Prostate gland (tissue), 2 donors: ENCODE measurements at regions not wholly inside any gene's neighbourhood (a gene's known extent, or its start where the extent isn't known, plus 50 kb on each side); places are given as distances from the start of the nearest gene placed in this dataset.

Source experiments
- DNase-seq: peaks from one replicate; pipeline ENCODE4 v3.0.0-alpha.2; 2019; ENCODE audit warnings: low spot score
- H3K27ac ChIP-seq, 2 donors: fragments of 200-600 bp; sonication (generic); 2 replicates each; pipeline ENCODE4 v1.5.1; 2017 to 2019
- H3K27me3 ChIP-seq: fragments of 200-600 bp; sonication (generic); replicated peaks from 2 replicates; pipeline ENCODE4 v1.5.1; 2019; ENCODE audit not compliant: insufficient read depth
- H3K36me3 ChIP-seq, 2 donors: fragments of 200-600 bp; sonication (generic); 1 replicate in 1 of 2; 2 replicates in 1 of 2; pipeline versions ENCODE4 v1.5.1 to v1.8.1; 2017 to 2019
- H3K4me1 ChIP-seq: fragments of 200-600 bp; sonication (generic); replicated peaks from 2 replicates; pipeline ENCODE4 v1.5.1; 2019
- H3K4me3 ChIP-seq, 2 donors: fragments of 200-600 bp; sonication (generic); 2 replicates each; pipeline ENCODE4 v1.5.1; 2017 to 2019
- H3K9me3 ChIP-seq: fragments of 200-600 bp; sonication (generic); 2 replicates; pipeline ENCODE4 v1.5.1; 2017
- POLR2A ChIP-seq: fragments of 450-650 bp; IDR thresholded peaks from one replicate; pipeline ENCODE4 v1.6.1; 2016; ENCODE audit warnings: antibody characterized with exemption, mild to moderate bottlenecking
- POLR2AphosphoS5 ChIP-seq: sonication (generic); formaldehyde crosslinking; IDR thresholded peaks from one replicate; pipeline ENCODE4 v1.6.1; 2017; ENCODE audit warnings: antibody characterized with exemption
- WGBS: methylation state at CpG from one replicate; pipeline ENCODE4 v1.1.5; 2018; 5-methylcytosine and 5-hydroxymethylcytosine counted together
- intact Hi-C: fragments of 100-400 bp; cut with DNase I; formaldehyde crosslinking; loops from one replicate; pipeline ENCODE4 v1.14.2; 2022
- TF ChIP-seq, protein P1 (sequence below), 4 experiments: fragments of 200-600 bp in 2 of 4; fragments of 450-650 bp in 2 of 4; sonication (generic) in 2 of 4; IDR thresholded peaks; 1 replicate in 3 of 4; 2 replicates in 1 of 4; pipeline ENCODE4 v1.5.1; 2016 to 2019; ENCODE audit warnings: antibody characterized with exemption in 4 of 4, mild to moderate bottlenecking in 2 of 4, moderate library complexity in 2 of 4

GRCh38 chr1:199151634-199152425 lies 513.0 kb downstream of the PTPRC start:
- no peak for DNase-seq
- WGBS: 72% methylated on average over 6 of the region's 6 CpGs
- intact Hi-C loops: no loop called here
- Histone ChIP-seq H3K9me3 (no peaks in the 10 kb centered on the region), H3K4me1 (no peaks in the 10 kb centered on the region), H3K36me3 (no peaks in the 10 kb centered on the region), H3K4me3 (no peak overlapping the region), H3K27me3 (no peaks in the 10 kb centered on the region), H3K27ac (no peak overlapping the region)
- TF ChIP-seq POLR2AphosphoS5 (no peak), POLR2A (no peak)
- TF ChIP-seq, protein P1, sequence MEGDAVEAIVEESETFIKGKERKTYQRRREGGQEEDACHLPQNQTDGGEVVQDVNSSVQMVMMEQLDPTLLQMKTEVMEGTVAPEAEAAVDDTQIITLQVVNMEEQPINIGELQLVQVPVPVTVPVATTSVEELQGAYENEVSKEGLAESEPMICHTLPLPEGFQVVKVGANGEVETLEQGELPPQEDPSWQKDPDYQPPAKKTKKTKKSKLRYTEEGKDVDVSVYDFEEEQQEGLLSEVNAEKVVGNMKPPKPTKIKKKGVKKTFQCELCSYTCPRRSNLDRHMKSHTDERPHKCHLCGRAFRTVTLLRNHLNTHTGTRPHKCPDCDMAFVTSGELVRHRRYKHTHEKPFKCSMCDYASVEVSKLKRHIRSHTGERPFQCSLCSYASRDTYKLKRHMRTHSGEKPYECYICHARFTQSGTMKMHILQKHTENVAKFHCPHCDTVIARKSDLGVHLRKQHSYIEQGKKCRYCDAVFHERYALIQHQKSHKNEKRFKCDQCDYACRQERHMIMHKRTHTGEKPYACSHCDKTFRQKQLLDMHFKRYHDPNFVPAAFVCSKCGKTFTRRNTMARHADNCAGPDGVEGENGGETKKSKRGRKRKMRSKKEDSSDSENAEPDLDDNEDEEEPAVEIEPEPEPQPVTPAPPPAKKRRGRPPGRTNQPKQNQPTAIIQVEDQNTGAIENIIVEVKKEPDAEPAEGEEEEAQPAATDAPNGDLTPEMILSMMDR (IDR thresholded peaks at IDR 0.05): no peak

- 58% methylated on average over 4 of the region's 4 CpGs for WGBS
- no peaks in the 10 kb centered on the region for H3K27me3 ChIP-seq
- no peaks in the 10 kb centered on the region for H3K36me3 ChIP-seq
- no peaks in the 10 kb centered on the region for H3K9me3 ChIP-seq
- TF ChIP-seq POLR2AphosphoS5 (no peak), POLR2A (no peak)
- TF ChIP-seq, protein P1 (IDR thresholded peaks at IDR 0.05): no peak
- intact Hi-C loops: no loop called here
- no peaks in the 10 kb centered on the region for H3K4me1 ChIP-seq
- DNase-seq: no peak
- no peak overlapping the region for H3K4me3 ChIP-seq
- no peak overlapping the region for H3K27ac ChIP-seq
Measured at GRCh38 chr1:199152676-199153075, 513.8 kb downstream of the PTPRC start.

GRCh38 chr1:199155166-199156019 lies 516.6 kb downstream of the PTPRC start:
- Histone ChIP-seq H3K36me3 (no peaks in the 10 kb centered on the region), H3K4me1 (no peaks in the 10 kb centered on the region), H3K27me3 (no peaks in the 10 kb centered on the region), H3K27ac (no peak overlapping the region), H3K4me3 (no peak overlapping the region), H3K9me3 (no peaks in the 10 kb centered on the region)
- TF ChIP-seq, protein P1 (IDR thresholded peaks at IDR 0.05): no peak
- no peak for TF ChIP-seq POLR2A
- no peak for TF ChIP-seq POLR2AphosphoS5
- WGBS: 83% methylated on average over 3 of the region's 3 CpGs
- DNase-seq: no peak
- intact Hi-C loops: no loop called here

DNA sequence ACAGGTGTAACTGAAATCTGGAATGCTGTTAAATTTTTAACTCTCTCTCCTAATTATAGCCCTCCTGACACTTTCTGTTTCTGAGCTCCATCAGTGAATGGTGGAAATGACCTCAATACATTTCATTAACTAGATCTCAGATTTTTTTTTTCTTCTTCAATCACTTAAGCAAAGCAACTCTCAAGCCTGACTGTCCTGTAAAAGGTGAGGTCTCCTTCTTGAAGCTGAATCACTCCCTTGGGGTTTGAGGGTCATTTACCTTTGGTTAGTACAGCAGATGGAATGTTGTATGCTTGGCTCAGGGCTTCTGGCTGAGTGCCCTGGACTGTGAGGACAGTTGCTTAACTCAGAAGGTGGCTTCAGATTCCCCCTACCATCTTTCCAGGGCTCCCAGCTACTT lies 518.7 kb downstream of the PTPRC start:
- Histone ChIP-seq H3K4me1 (no peaks in the 10 kb centered on the region), H3K27me3 (no peaks in the 10 kb centered on the region), H3K36me3 (no peaks in the 10 kb centered on the region), H3K9me3 (no peaks in the 10 kb centered on the region), H3K27ac (no peak overlapping the region), H3K4me3 (no peak overlapping the region)
- TF ChIP-seq POLR2AphosphoS5: no peak
- no peak for TF ChIP-seq POLR2A
- TF ChIP-seq, protein P1 (IDR thresholded peaks at IDR 0.05): no peak
- no peak for DNase-seq
- intact Hi-C loops: no loop called here
